ENCODE measurements at regions not wholly inside any gene's neighbourhood (a gene's known extent, or its start where the extent isn't known, plus 50 kb on each side); places are given as distances from the start of the nearest gene placed in this dataset.

DNA sequence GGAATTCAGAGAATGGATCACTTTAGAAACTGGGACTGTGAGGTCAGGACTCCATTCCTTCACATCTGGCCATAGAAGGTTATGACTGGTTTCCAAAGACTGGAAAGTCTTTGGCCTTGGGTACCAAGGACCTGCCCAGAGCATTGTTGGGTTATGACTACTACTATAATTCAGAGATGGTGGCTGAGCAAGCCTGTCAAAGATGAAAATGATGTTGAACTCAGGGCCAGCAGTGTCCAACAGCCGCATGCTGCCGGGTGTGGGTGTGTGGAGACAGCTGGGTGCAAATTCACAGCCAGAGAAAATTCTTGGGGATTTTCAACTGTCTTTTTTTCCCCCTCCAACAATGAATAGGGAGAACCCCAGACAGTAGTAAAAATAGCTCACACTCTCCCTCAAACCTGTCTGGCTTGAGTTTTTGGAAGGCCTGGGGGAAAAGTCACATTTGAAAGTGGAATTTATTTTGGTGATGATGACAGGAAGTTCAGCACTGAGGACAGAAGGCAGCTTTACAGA lies 166.8 kb upstream of the NCAM1 start:
- H3K27ac ChIP-seq (ENCODE audit: low read depth, low read length), result no peak overlapping the region
- ChIA-PET CTCF (ENCODE audit: partially characterized antibody) (interaction anchor here (0.6 to 6.6 kb wide), 27 partner anchors 12 to 496 kb away, joined by 3 to 48 read pairs (median 4); no protein-coding TSS in a partner anchor), POLR2A (ENCODE audit: partially characterized antibody) (no interaction called here)
- no peak overlapping the region for H2BK20ac ChIP-seq (ENCODE audit: low read length)
- H4K8ac ChIP-seq (ENCODE audit: extremely low read depth, insufficient read depth, low read length), result no peak overlapping the region
- H2AFZ ChIP-seq (ENCODE audit: low read length), result no peak overlapping the region; the same call in 1 of the 2 replicates
- FAIRE-seq, result no peak
- no peaks in the 10 kb centered on the region for H3K9me3 ChIP-seq (ENCODE audit: insufficient read depth in 2 of 2, low read depth in 1 of 2, low read length in 1 of 2)
- H3K23ac ChIP-seq (ENCODE audit: insufficient read length), result no peak overlapping the region
- H3K36me3 ChIP-seq (ENCODE audit: control insufficient read depth in 2 of 4, insufficient read depth in 4 of 4, low read length in 3 of 4), result no peaks in the 10 kb centered on the region
- no peaks in the 10 kb centered on the region for H3K27me3 ChIP-seq (replicated peaks in 1 of 4; ENCODE audit: control insufficient read depth in 3 of 4, extremely low read depth in 1 of 4, insufficient read depth in 3 of 4, low read length in 3 of 4)
- H3K56ac ChIP-seq (replicated peaks; ENCODE audit: insufficient read length, low read depth, low read length), result no peak overlapping the region
- H3K79me2 ChIP-seq (ENCODE audit: control insufficient read depth in 1 of 2, insufficient read depth in 2 of 2, low read length in 2 of 2), result no peaks in the 10 kb centered on the region
- H4K91ac ChIP-seq (replicated peaks; ENCODE audit: insufficient read length, low read length), result no peak overlapping the region
- TF ChIP-seq, protein P1, sequence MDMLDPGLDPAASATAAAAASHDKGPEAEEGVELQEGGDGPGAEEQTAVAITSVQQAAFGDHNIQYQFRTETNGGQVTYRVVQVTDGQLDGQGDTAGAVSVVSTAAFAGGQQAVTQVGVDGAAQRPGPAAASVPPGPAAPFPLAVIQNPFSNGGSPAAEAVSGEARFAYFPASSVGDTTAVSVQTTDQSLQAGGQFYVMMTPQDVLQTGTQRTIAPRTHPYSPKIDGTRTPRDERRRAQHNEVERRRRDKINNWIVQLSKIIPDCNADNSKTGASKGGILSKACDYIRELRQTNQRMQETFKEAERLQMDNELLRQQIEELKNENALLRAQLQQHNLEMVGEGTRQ (IDR thresholded peaks at IDR 0.05; ENCODE audit: low read length), result no peak
- TF ChIP-seq CHD2 (IDR thresholded peaks at IDR 0.05; ENCODE audit: low read length) (no peak), YY1 (IDR thresholded peaks at IDR 0.05; ENCODE audit: low read depth, low read length) (no peak), CTBP2 (IDR thresholded peaks at IDR 0.05; ENCODE audit: borderline replicate concordance, insufficient read depth, insufficient read length, low read length) (no peak), JUN (IDR thresholded peaks at IDR 0.05; ENCODE audit: low read depth, low read length) (no peak), JUND (IDR thresholded peaks at IDR 0.05; ENCODE audit: low read length) (no peak), ASH2L (IDR thresholded peaks at IDR 0.05; ENCODE audit: low read length) (no peak), EGR1 (IDR thresholded peaks at IDR 0.05; ENCODE audit: borderline replicate concordance, low read depth, low read length) (no peak)
- H3K4me3 ChIP-seq (ENCODE audit: extremely low read depth in 1 of 4, insufficient read depth in 2 of 4, low read depth in 3 of 4, low read length in 4 of 4), result no peak overlapping the region
- peaks cover 2% of the 10 kb centered on the region; the same call in 1 of the 2 replicates for H3K23me2 ChIP-seq (ENCODE audit: low read depth, low read length)
- H3K79me1 ChIP-seq (ENCODE audit: low read depth, low read length), result no peaks in the 10 kb centered on the region
- H2BK15ac ChIP-seq (ENCODE audit: low read length), result no peak overlapping the region
- no peak overlapping the region for H3K4ac ChIP-seq (replicated peaks; ENCODE audit: insufficient read length, low read depth, low read length)
- no peak for DNase-seq (ENCODE audit: low read depth in 1 of 2, low spot score in 2 of 2)
- H4K20me1 ChIP-seq (replicated peaks in 1 of 2; ENCODE audit: control insufficient read depth in 1 of 2, insufficient read depth in 2 of 2, low read length in 2 of 2), result no peaks in the 10 kb centered on the region
- peaks cover 4 to 13% (median 10%) of the 10 kb centered on the region in 4 experiments for H3K4me1 ChIP-seq (replicated peaks in 1 of 4; ENCODE audit: control insufficient read depth in 3 of 4, insufficient read depth in 4 of 4, low read length in 3 of 4)
- no peak overlapping the region for H4K5ac ChIP-seq (ENCODE audit: insufficient read length, low read depth, low read length)
- H3K14ac ChIP-seq (ENCODE audit: insufficient read length), result no peak overlapping the region
- WGBS, 2 experiments (ENCODE audit: extremely low coverage in 1 of 2, insufficient coverage in 1 of 2, insufficient read length in 1 of 2, insufficient replicate concordance in 2 of 2, low coverage in 1 of 2, low lambda C conversion rate in 2 of 2, missing lambda C conversion rate in 1 of 2), result 95% methylated on average over 2 of the region's 2 CpGs; no CpG with 5 or more reads in 1 of the 2 experiments
- H2AK5ac ChIP-seq (ENCODE audit: low read depth, low read length), result no peak overlapping the region
- no peak overlapping the region for H3K18ac ChIP-seq (ENCODE audit: extremely low read depth, low read length)
- H2BK12ac ChIP-seq (ENCODE audit: low read depth, low read length), result no peak overlapping the region
- no peak overlapping the region for H2BK5ac ChIP-seq (ENCODE audit: low read depth, low read length)
- H3K4me2 ChIP-seq (ENCODE audit: insufficient read depth in 1 of 2, low read depth in 2 of 2, low read length in 2 of 2), result no peak overlapping the region
- H3K9ac ChIP-seq (replicated peaks in 1 of 4; ENCODE audit: extremely low read depth in 1 of 4, low read depth in 3 of 4, low read length in 3 of 4), result no peak overlapping the region
- H2BK120ac ChIP-seq (replicated peaks; ENCODE audit: low read depth, low read length), result no peak overlapping the region

All from H1 (cell line).